ENCODE measurements at regions not wholly inside any gene's neighbourhood (a gene's known extent, or its start where the extent isn't known, plus 50 kb on each side); places are given as distances from the start of the nearest gene placed in this dataset.

DNA sequence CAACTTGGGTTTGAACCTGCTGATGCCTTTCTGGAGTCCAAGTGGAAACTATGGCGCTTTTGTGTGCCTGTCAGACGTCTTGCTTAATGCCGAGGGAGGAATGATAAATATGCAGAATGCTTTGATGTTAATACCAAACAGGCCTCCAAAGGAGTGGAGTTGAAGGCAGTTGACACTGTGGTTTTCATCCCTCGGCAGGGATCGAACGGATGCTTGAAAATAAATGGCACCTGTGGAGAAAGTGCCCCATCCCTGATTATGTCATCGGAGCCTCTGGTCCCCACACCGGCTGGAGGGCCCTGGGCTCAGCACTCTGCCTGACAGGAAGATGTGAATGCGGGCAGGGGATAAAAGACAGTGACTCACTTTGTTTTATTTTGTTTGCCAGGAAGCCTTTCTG, 148.7 kb upstream of the GPR26 start:
- 72% methylated on average over 8 of the region's 9 CpGs for WGBS (ENCODE audit: insufficient coverage)
- Mint-ChIP-seq H3K36me3 (no peaks in the 10 kb centered on the region), H3K27ac (no peak overlapping the region), H3K9me3 (peaks cover 0 to 2% (median 0%) of the 10 kb centered on the region in 7 donors), H3K27me3 (ENCODE audit: low read depth in 3 of 3) (peaks cover 15 to 22% (median 18%) of the 10 kb centered on the region in 3 donors), H3K4me1 (no peaks in the 10 kb centered on the region), H3K4me3 (no peak overlapping the region)
- intact Hi-C loops (cut with micrococcal nuclease) = no loop called here
- H3K27ac ChIP-seq (ENCODE audit: low read depth in 1 of 2, low read length in 2 of 2) = no peak overlapping the region
- H3K4me2 ChIP-seq (replicated peaks; ENCODE audit: extremely low read depth, low read length, poor library complexity, severe bottlenecking) = no peak overlapping the region
- no peaks in the 10 kb centered on the region for H4K20me1 ChIP-seq (ENCODE audit: insufficient read depth, low read length)
- H3K79me2 ChIP-seq (ENCODE audit: insufficient read depth, low read length) = no peaks in the 10 kb centered on the region
- no peaks in the 10 kb centered on the region for H3K4me1 ChIP-seq (ENCODE audit: control insufficient read depth in 1 of 2, insufficient read depth in 2 of 2, low read length in 2 of 2)
- H2AFZ ChIP-seq (ENCODE audit: insufficient read depth, low read depth, low read length, poor library complexity, severe bottlenecking) = no peak overlapping the region
- no peak overlapping the region for H3K4me3 ChIP-seq (replicated peaks in 1 of 3; ENCODE audit: low read depth in 2 of 3, low read length in 3 of 3)
- TF ChIP-seq CTCF (IDR thresholded peaks at IDR 0.05) = no peak
- H3K36me3 ChIP-seq (replicated peaks in 1 of 2; ENCODE audit: control insufficient read depth in 1 of 2, insufficient read depth in 2 of 2, low read length in 2 of 2) = no peaks in the 10 kb centered on the region
- no peaks in the 10 kb centered on the region for H3K9me3 ChIP-seq (replicated peaks in 1 of 2; ENCODE audit: control insufficient read depth in 1 of 2, insufficient read depth in 1 of 2, low read length in 2 of 2)
- no peak overlapping the region for H3K9ac ChIP-seq (ENCODE audit: insufficient read depth, low read length, poor library complexity, severe bottlenecking)
- DNase-seq = no peak
- H3K27me3 ChIP-seq (ENCODE audit: control insufficient read depth in 2 of 2, insufficient read depth in 2 of 2, low read length in 2 of 2) = peaks cover 0 to 6% of the 10 kb centered on the region in 2 donors

- H3K79me2 ChIP-seq (ENCODE audit: insufficient read depth, low read length) = no peaks in the 10 kb centered on the region
- H3K9me3 Mint-ChIP-seq = peaks cover 0 to 2% (median 0%) of the 10 kb centered on the region in 7 donors
- H3K9me3 ChIP-seq (replicated peaks in 1 of 2; ENCODE audit: control insufficient read depth in 1 of 2, insufficient read depth in 1 of 2, low read length in 2 of 2) = no peaks in the 10 kb centered on the region
- H4K20me1 ChIP-seq (ENCODE audit: insufficient read depth, low read length) = no peaks in the 10 kb centered on the region
- H3K4me3 Mint-ChIP-seq = no peak overlapping the region
- H3K27ac Mint-ChIP-seq = no peak overlapping the region
- no peaks in the 10 kb centered on the region for H3K4me1 Mint-ChIP-seq
- H3K27ac ChIP-seq (ENCODE audit: low read depth in 1 of 2, low read length in 2 of 2) = no peak overlapping the region
- H3K4me2 ChIP-seq (replicated peaks; ENCODE audit: extremely low read depth, low read length, poor library complexity, severe bottlenecking) = no peak overlapping the region
- WGBS (ENCODE audit: insufficient coverage) = 89% methylated on average over 3 of the region's 4 CpGs
- no peaks in the 10 kb centered on the region for H3K4me1 ChIP-seq (ENCODE audit: control insufficient read depth in 1 of 2, insufficient read depth in 2 of 2, low read length in 2 of 2)
- H2AFZ ChIP-seq (ENCODE audit: insufficient read depth, low read depth, low read length, poor library complexity, severe bottlenecking) = no peak overlapping the region
- H3K36me3 ChIP-seq (replicated peaks in 1 of 2; ENCODE audit: control insufficient read depth in 1 of 2, insufficient read depth in 2 of 2, low read length in 2 of 2) = no peaks in the 10 kb centered on the region
- no peak for DNase-seq
- intact Hi-C loops (cut with micrococcal nuclease) = no loop called here
- no peak for TF ChIP-seq CTCF (IDR thresholded peaks at IDR 0.05)
- H3K27me3 ChIP-seq (ENCODE audit: control insufficient read depth in 2 of 2, insufficient read depth in 2 of 2, low read length in 2 of 2) = peaks cover 0 to 6% of the 10 kb centered on the region in 2 donors
- no peak overlapping the region for H3K4me3 ChIP-seq (replicated peaks in 1 of 3; ENCODE audit: low read depth in 2 of 3, low read length in 3 of 3)
- no peak overlapping the region for H3K9ac ChIP-seq (ENCODE audit: insufficient read depth, low read length, poor library complexity, severe bottlenecking)
- H3K36me3 Mint-ChIP-seq = no peaks in the 10 kb centered on the region
- H3K27me3 Mint-ChIP-seq (ENCODE audit: low read depth in 3 of 3) = peaks cover 12 to 22% (median 18%) of the 10 kb centered on the region in 3 donors
These were observed 148.3 kb upstream of the GPR26 start for GRCh38 chr10:123517901-123518300.
